A549 (cell line): ENCODE measurements at regions not wholly inside any gene's neighbourhood (a gene's known extent, or its start where the extent isn't known, plus 50 kb on each side); places are given as distances from the start of the nearest gene placed in this dataset.

Source experiments
- ATAC-seq, 2 experiments: fragments of 200-7000 bp in 1 of 2; fragments of >200 bp in 1 of 2; cut with Nextera tagmentation in 1 of 2; cut with Tn5 transposase in 1 of 2; 3 replicates each; pipeline versions ENCODE4 v1.8.0 to v1.9.1; 2018 to 2020; ENCODE audit warnings: mild to moderate bottlenecking in 1 of 2, moderate library complexity in 1 of 2
- CTCF ChIA-PET: fragments of 300-600 bp; sonication (Branson Sonifier 250); formaldehyde crosslinking; extraction: SDS; loops from one replicate; lab custom pipeline; 2021; ENCODE audit warnings: antibody characterized with exemption, inconsistent platforms; lab: Yijun Ruan, JAX
- POLR2A ChIA-PET: fragments of 350-600 bp; formaldehyde crosslinking; extraction: SDS; loops from one replicate; lab custom pipeline; 2021; ENCODE audit warnings: antibody characterized with exemption, inconsistent platforms; lab: Yijun Ruan, JAX
- DNase-seq, 2 experiments: peaks; one replicate each; pipeline versions ENCODE4 v3.0.0 to v3.0.0-alpha.2; 2011 to 2016; ENCODE audit warnings: low read depth in 1 of 2, low spot score in 1 of 2
- FAIRE-seq: peaks from 2 replicates; lab custom pipeline; 2011; peaks lifted over from hg19 to GRCh38; lab: Jason Lieb, UNC
- H3K27ac ChIP-seq, 2 experiments: fragments of >200 bp; sonication (Bioruptor Twin); formaldehyde crosslinking; 3 replicates each; pipeline ENCODE4 v1.5.1; 2016 to 2017
- H3K4me1 ChIP-seq: fragments of >200 bp; sonication (Bioruptor Twin); formaldehyde crosslinking; 3 replicates; pipeline ENCODE4 v1.6.1; 2016
- H3K4me2 ChIP-seq: fragments of >200 bp; sonication (Bioruptor Twin); formaldehyde crosslinking; 3 replicates; pipeline ENCODE4 v1.6.1; 2016
- H3K4me3 ChIP-seq: fragments of >200 bp; sonication (Bioruptor Twin); formaldehyde crosslinking; 3 replicates; pipeline ENCODE4 v1.5.1; 2016
- H3K9me3 ChIP-seq: fragments of >200 bp; sonication (Bioruptor Twin); formaldehyde crosslinking; 3 replicates; pipeline ENCODE4 v1.6.1; 2016
- BCL3 ChIP-seq: fragments of >200 bp; sonication (Bioruptor Twin); formaldehyde crosslinking; IDR thresholded peaks from 3 replicates; pipeline ENCODE4 v1.6.1; 2016
- CBX2 ChIP-seq: fragments of 200-600 bp; sonication (generic); IDR thresholded peaks from 2 replicates; pipeline ENCODE4 v1.6.1; 2016; ENCODE audit warnings: low read depth, mild to moderate bottlenecking, borderline replicate concordance
- CHD2 ChIP-seq: fragments of 150-350 bp; IDR thresholded peaks from 2 replicates; pipeline ENCODE4 v1.6.1; 2014; ENCODE audit warnings: low read length; ENCODE audit not compliant: partially characterized antibody
- ESRRA ChIP-seq: fragments of 150-350 bp; IDR thresholded peaks from 2 replicates; pipeline ENCODE4 v1.6.1; 2014; ENCODE audit warnings: mild to moderate bottlenecking, low read length, borderline replicate concordance
- FOSB ChIP-seq: fragments of 250-450 bp; sonication (Bioruptor Pico); IDR thresholded peaks from 2 replicates; pipeline ENCODE4 v1.5.0; 2020; ENCODE audit warnings: mild to moderate bottlenecking, moderate library complexity
- FOXS1 ChIP-seq: fragments of 250-450 bp; sonication (Bioruptor Pico); IDR thresholded peaks from 2 replicates; pipeline ENCODE4 v1.5.0; 2020; ENCODE audit warnings: mild to moderate bottlenecking, moderate library complexity
- GATA3 ChIP-seq: IDR thresholded peaks from 2 replicates; pipeline ENCODE4 v1.6.1; 2012; ENCODE audit warnings: borderline replicate concordance
- HDAC2 ChIP-seq: fragments of 200-600 bp; sonication (generic); IDR thresholded peaks from 2 replicates; pipeline ENCODE4 v1.6.1; 2016
- HEYL ChIP-seq: fragments of 250-450 bp; sonication (Bioruptor Pico); IDR thresholded peaks from 2 replicates; pipeline ENCODE4 v1.8.0; 2021; ENCODE audit warnings: mild to moderate bottlenecking, moderate library complexity
- HMGXB4 ChIP-seq: fragments of 250-450 bp; sonication (Bioruptor Pico); IDR thresholded peaks from 2 replicates; pipeline ENCODE4 v1.5.0; 2021; ENCODE audit warnings: mild to moderate bottlenecking, moderate library complexity, borderline replicate concordance
- HOXA7 ChIP-seq: fragments of 250-450 bp; sonication (Bioruptor Pico); IDR thresholded peaks from 2 replicates; pipeline ENCODE4 v1.5.0; 2020; ENCODE audit warnings: mild to moderate bottlenecking, moderate library complexity
- JUNB ChIP-seq: fragments of >200 bp; sonication (Bioruptor Twin); formaldehyde crosslinking; IDR thresholded peaks from 2 replicates; pipeline ENCODE4 v1.6.1; 2016
- MAFK ChIP-seq: fragments of 450-650 bp; IDR thresholded peaks from 2 replicates; pipeline ENCODE4 v1.6.1; 2014; ENCODE audit not compliant: partially characterized antibody
- NFE2L2 ChIP-seq: fragments of 150-350 bp; conservative IDR thresholded peaks from 2 replicates; pipeline ENCODE4 v1.6.1; 2014; ENCODE audit warnings: low read length
- NPAS2 ChIP-seq: fragments of 250-450 bp; sonication (Bioruptor Pico); IDR thresholded peaks from 2 replicates; pipeline ENCODE4 v1.8.0; 2022; ENCODE audit warnings: mild to moderate bottlenecking, moderate library complexity, borderline replicate concordance
- NR3C1 ChIP-seq: fragments of >200 bp; sonication (Bioruptor Twin); formaldehyde crosslinking; IDR thresholded peaks from 3 replicates; pipeline ENCODE4 v1.6.1; 2017
- POLR2AphosphoS2 ChIP-seq: conservative IDR thresholded peaks from 2 replicates; pipeline ENCODE4 v1.6.1; 2012; ENCODE audit warnings: low read length, improper control_type of control experiment, inconsistent platforms
- RARB ChIP-seq: fragments of 250-450 bp; sonication (Bioruptor Pico); IDR thresholded peaks from 2 replicates; pipeline ENCODE4 v1.8.0; 2021; ENCODE audit warnings: mild to moderate bottlenecking, moderate library complexity
- RCOR1 ChIP-seq: fragments of 150-350 bp; IDR thresholded peaks from 2 replicates; pipeline ENCODE4 v1.6.1; 2014; ENCODE audit warnings: antibody characterized with exemption, low read length, low read depth
- RNF2 ChIP-seq: fragments of 200-600 bp; sonication (generic); IDR thresholded peaks from 2 replicates; pipeline ENCODE4 v1.6.1; 2016; ENCODE audit warnings: low read depth, mild to moderate bottlenecking, antibody characterized with exemption, moderate library complexity, borderline replicate concordance
- SMC3 ChIP-seq: fragments of >200 bp; sonication (Bioruptor Twin); formaldehyde crosslinking; IDR thresholded peaks from 3 replicates; pipeline ENCODE4 v1.6.1; 2018; ENCODE audit warnings: inconsistent platforms
- TFCP2L1 ChIP-seq: fragments of 250-450 bp; sonication (Bioruptor Pico); IDR thresholded peaks from 2 replicates; pipeline ENCODE4 v1.5.0; 2021; ENCODE audit warnings: mild to moderate bottlenecking
- USF2 ChIP-seq: fragments of 450-650 bp; IDR thresholded peaks from 2 replicates; pipeline ENCODE4 v1.6.1; 2014; ENCODE audit warnings: antibody characterized with exemption
- ZFP36 ChIP-seq: fragments of 450-650 bp; IDR thresholded peaks from 2 replicates; pipeline ENCODE4 v1.6.1; 2014; ENCODE audit warnings: borderline replicate concordance; ENCODE audit not compliant: partially characterized antibody
- ZNF302 ChIP-seq: fragments of 250-450 bp; sonication (Bioruptor Pico); IDR thresholded peaks from 2 replicates; pipeline ENCODE4 v1.9.0; 2021; ENCODE audit warnings: inconsistent platforms, mild to moderate bottlenecking, moderate library complexity
- ZSCAN20 ChIP-seq: fragments of 250-450 bp; sonication (Bioruptor Pico); IDR thresholded peaks from 2 replicates; pipeline ENCODE4 v1.8.0; 2022; ENCODE audit warnings: mild to moderate bottlenecking, moderate library complexity
- WGBS: methylation state at CpG from one replicate; pipeline ENCODE4 v1.1.6; 2017; ENCODE audit errors: missing lambda C conversion rate; 5-methylcytosine and 5-hydroxymethylcytosine counted together

GRCh38 chr21:20377250-20377649, 621.0 kb upstream of the NCAM2 start:
- FAIRE-seq (no peak), DNase-seq (no peak), ATAC-seq (no peak)
- ChIA-PET POLR2A (no interaction called here), CTCF (no interaction called here)
- Histone ChIP-seq H3K27ac (no peak overlapping the region), H3K4me2 (no peak overlapping the region), H3K9me3 (no peaks in the 10 kb centered on the region), H3K4me1 (no peaks in the 10 kb centered on the region), H3K4me3 (no peak overlapping the region)
- WGBS = 0% methylated on average over 1 of the region's 1 CpG
- TF ChIP-seq MAFK (no peak), ZNF302 (no peak), ZSCAN20 (CRISPR knock-in tag) (no peak), RCOR1 (no peak), NPAS2 (CRISPR knock-in tag) (no peak), ESRRA (no peak), FOSB (CRISPR knock-in tag) (no peak), RNF2 (no peak), CHD2 (no peak), HOXA7 (CRISPR knock-in tag) (no peak)

GRCh38 chr21:20388400-20388799, 609.8 kb upstream of the NCAM2 start:
- ATAC-seq = no peak
- POLR2A ChIA-PET = no interaction called here
- CTCF ChIA-PET = no interaction called here
- Histone ChIP-seq H3K4me2 (no peak overlapping the region), H3K27ac (no peak overlapping the region), H3K4me3 (no peak overlapping the region), H3K9me3 (no peaks in the 10 kb centered on the region), H3K4me1 (no peaks in the 10 kb centered on the region)
- 0% methylated on average over 3 of the region's 6 CpGs for WGBS
- TF ChIP-seq SMC3 (no peak), RARB (no peak), HDAC2 (no peak), HMGXB4 (CRISPR knock-in tag) (no peak), CBX2 (no peak), ZSCAN20 (CRISPR knock-in tag) (no peak), JUNB (no peak), USF2 (no peak), POLR2AphosphoS2 (no peak), ZFP36 (no peak), NR3C1 (no peak), TFCP2L1 (CRISPR knock-in tag) (no peak), HEYL (CRISPR knock-in tag) (no peak), NFE2L2 (no peak)
- no peak for DNase-seq
- no peak for FAIRE-seq

GRCh38 chr21:20396798-20397197, 601.4 kb upstream of the NCAM2 start:
- H3K4me1 ChIP-seq = no peaks in the 10 kb centered on the region
- WGBS = 12% methylated on average over 5 of the region's 10 CpGs
- H3K4me3 ChIP-seq = no peak overlapping the region
- H3K27ac ChIP-seq = no peak overlapping the region
- ChIA-PET CTCF (no interaction called here), POLR2A (no interaction called here)
- no peaks in the 10 kb centered on the region for H3K9me3 ChIP-seq
- FAIRE-seq (no peak), ATAC-seq (no peak)
- no peak for TF ChIP-seq ZFP36
- no peak for TF ChIP-seq BCL3
- TF ChIP-seq FOSB (CRISPR knock-in tag) = no peak
- TF ChIP-seq FOXS1 (CRISPR knock-in tag) = no peak
- TF ChIP-seq GATA3 = no peak
- TF ChIP-seq, all 56 proteins: peak for 0
- no peak overlapping the region for H3K4me2 ChIP-seq
- DNase-seq = no peak
